OCI-LY7 (cell line): ENCODE measurements at regions not wholly inside any gene's neighbourhood (a gene's known extent, or its start where the extent isn't known, plus 50 kb on each side); places are given as distances from the start of the nearest gene placed in this dataset.

ENCODE experiments used
- EZH2phosphoT487 ChIP-seq: fragments of 200-600 bp; sonication (generic); IDR thresholded peaks from 2 replicates; pipeline ENCODE4 v1.6.1; 2018; ENCODE audit warnings: low read depth, borderline replicate concordance, mild to moderate bottlenecking, mixed run types, antibody characterized with exemption, low read length, moderate library complexity, mixed read lengths
- TF ChIP-seq, protein P1 (sequence below): fragments of 200-600 bp; sonication (generic); conservative IDR thresholded peaks from 2 replicates; pipeline ENCODE4 v1.5.1; 2014; ENCODE audit warnings: mild to moderate bottlenecking, antibody characterized with exemption, low read length, moderate library complexity, mixed read lengths

DNA sequence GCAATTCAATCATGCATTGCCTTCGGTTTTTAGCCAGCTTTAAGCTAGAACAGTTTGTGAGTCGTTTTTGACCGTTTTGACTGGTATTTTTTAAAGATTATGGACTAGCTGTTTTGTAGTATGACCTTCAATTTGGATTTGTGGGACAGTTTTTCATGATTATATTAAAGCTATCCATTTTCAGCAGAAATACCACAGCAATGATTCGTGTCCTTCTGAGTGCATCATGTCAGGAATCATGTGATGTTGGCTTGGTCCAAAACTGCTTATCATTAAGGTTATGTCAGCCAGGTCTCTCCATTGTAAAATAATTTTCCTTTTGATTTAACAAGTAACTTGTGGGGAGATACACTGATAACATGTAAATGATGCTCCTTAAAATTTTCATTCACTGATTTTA lies 229.0 kb downstream of the POSTN start:
- TF ChIP-seq, protein P1, sequence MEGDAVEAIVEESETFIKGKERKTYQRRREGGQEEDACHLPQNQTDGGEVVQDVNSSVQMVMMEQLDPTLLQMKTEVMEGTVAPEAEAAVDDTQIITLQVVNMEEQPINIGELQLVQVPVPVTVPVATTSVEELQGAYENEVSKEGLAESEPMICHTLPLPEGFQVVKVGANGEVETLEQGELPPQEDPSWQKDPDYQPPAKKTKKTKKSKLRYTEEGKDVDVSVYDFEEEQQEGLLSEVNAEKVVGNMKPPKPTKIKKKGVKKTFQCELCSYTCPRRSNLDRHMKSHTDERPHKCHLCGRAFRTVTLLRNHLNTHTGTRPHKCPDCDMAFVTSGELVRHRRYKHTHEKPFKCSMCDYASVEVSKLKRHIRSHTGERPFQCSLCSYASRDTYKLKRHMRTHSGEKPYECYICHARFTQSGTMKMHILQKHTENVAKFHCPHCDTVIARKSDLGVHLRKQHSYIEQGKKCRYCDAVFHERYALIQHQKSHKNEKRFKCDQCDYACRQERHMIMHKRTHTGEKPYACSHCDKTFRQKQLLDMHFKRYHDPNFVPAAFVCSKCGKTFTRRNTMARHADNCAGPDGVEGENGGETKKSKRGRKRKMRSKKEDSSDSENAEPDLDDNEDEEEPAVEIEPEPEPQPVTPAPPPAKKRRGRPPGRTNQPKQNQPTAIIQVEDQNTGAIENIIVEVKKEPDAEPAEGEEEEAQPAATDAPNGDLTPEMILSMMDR: no peak
- no peak for TF ChIP-seq EZH2phosphoT487
